ENCODE measurements at regions not wholly inside any gene's neighbourhood (a gene's known extent, or its start where the extent isn't known, plus 50 kb on each side); places are given as distances from the start of the nearest gene placed in this dataset.

GRCh38 chr16:86027373-86028126, 128.6 kb downstream of the IRF8 start:
- TF ChIP-seq POLR2A (IDR thresholded peaks at IDR 0.05) (no peak), POLR2AphosphoS5 (IDR thresholded peaks at IDR 0.05) (no peak)

All from sigmoid colon (tissue), 4 donors.